Keratinocyte (primary cell): ENCODE measurements at regions not wholly inside any gene's neighbourhood (a gene's known extent, or its start where the extent isn't known, plus 50 kb on each side); places are given as distances from the start of the nearest gene placed in this dataset.

Experiments
- DNase-seq: peaks from one replicate; pipeline ENCODE4 v3.0.0-alpha.2; 2011; ENCODE audit warnings: low read depth, missing footprints, low spot score
- FAIRE-seq: peaks from 2 replicates; lab custom pipeline; 2011; peaks lifted over from hg19 to GRCh38; lab: Jason Lieb, UNC
- H2AFZ ChIP-seq: 2 replicates; pipeline ENCODE4 v1.6.0; 2012; ENCODE audit warnings: low read length, control low read depth, inconsistent platforms; ENCODE audit not compliant: control insufficient read depth
- H3K27ac ChIP-seq: 2 replicates; pipeline ENCODE4 v1.5.1; 2011; ENCODE audit warnings: low read length; ENCODE audit not compliant: control insufficient read depth, insufficient read depth
- H3K27me3 ChIP-seq: 3 replicates; pipeline ENCODE4 v1.6.0; 2011; ENCODE audit warnings: low read length; ENCODE audit not compliant: control insufficient read depth, insufficient read depth; ENCODE audit errors: extremely low read depth
- H3K36me3 ChIP-seq, 2 experiments: 2 replicates in 1 of 2; 3 replicates in 1 of 2; pipeline ENCODE4 v1.5.1; 2011; ENCODE audit warnings: low read length in 2 of 2, mild to moderate bottlenecking in 1 of 2; ENCODE audit not compliant: control insufficient read depth in 2 of 2, insufficient read depth in 2 of 2; ENCODE audit errors: extremely low read depth in 1 of 2
- H3K4me1 ChIP-seq: 3 replicates; pipeline ENCODE4 v1.5.1; 2011; ENCODE audit warnings: low read length; ENCODE audit not compliant: control insufficient read depth, insufficient read depth; ENCODE audit errors: extremely low read depth
- H3K4me2 ChIP-seq: 3 replicates; pipeline ENCODE4 v1.6.0; 2011; ENCODE audit warnings: low read depth, low read length; ENCODE audit not compliant: control insufficient read depth, insufficient read depth; ENCODE audit errors: extremely low read depth
- H3K4me3 ChIP-seq, 3 experiments: fragments of 200-600 bp in 1 of 3; sonication (generic) in 1 of 3; 2 replicates in 2 of 3; 3 replicates in 1 of 3; pipeline ENCODE4 v1.5.1; 2011 to 2016; ENCODE audit warnings: low read length in 3 of 3, mild to moderate bottlenecking in 3 of 3, control low read depth in 2 of 3, inconsistent platforms in 1 of 3, low read depth in 1 of 3, mixed read lengths in 1 of 3, mixed run types in 1 of 3, moderate library complexity in 1 of 3; ENCODE audit not compliant: control insufficient read depth in 2 of 3, insufficient read depth in 2 of 3; ENCODE audit errors: extremely low read depth in 1 of 3
- H3K79me2 ChIP-seq: 2 replicates; pipeline ENCODE4 v1.6.0; 2012; ENCODE audit warnings: low read length; ENCODE audit not compliant: control insufficient read depth, insufficient read depth
- H3K9ac ChIP-seq: 3 replicates; pipeline ENCODE4 v1.6.0; 2011; ENCODE audit warnings: low read length; ENCODE audit not compliant: control insufficient read depth, insufficient read depth; ENCODE audit errors: extremely low read depth
- H3K9me1 ChIP-seq: 3 replicates; pipeline ENCODE4 v1.6.0; 2011; ENCODE audit warnings: low read length; ENCODE audit not compliant: control insufficient read depth, insufficient read depth; ENCODE audit errors: extremely low read depth
- H3K9me3 ChIP-seq: 2 replicates; pipeline ENCODE4 v1.5.1; 2012; ENCODE audit warnings: low read depth, low read length; ENCODE audit not compliant: control insufficient read depth
- H4K20me1 ChIP-seq: 3 replicates; pipeline ENCODE4 v1.6.0; 2011; ENCODE audit warnings: low read length; ENCODE audit not compliant: control insufficient read depth, insufficient read depth; ENCODE audit errors: extremely low read depth
- CTCF ChIP-seq, 3 experiments: IDR thresholded peaks in 1 of 3; conservative IDR thresholded peaks in 1 of 3; optimal IDR thresholded peaks in 1 of 3; 2 replicates in 2 of 3; 3 replicates in 1 of 3; pipeline versions ENCODE3 to v1.5.1; 2011; ENCODE audit warnings: low read length in 3 of 3, mild to moderate bottlenecking in 3 of 3, moderate library complexity in 2 of 3, control low read depth in 1 of 3, inconsistent platforms in 1 of 3; ENCODE audit not compliant: insufficient read depth in 2 of 3; ENCODE audit errors: extremely low read depth in 1 of 3
- EZH2 ChIP-seq: IDR thresholded peaks from one replicate; pipeline ENCODE4 v1.6.1; 2012; ENCODE audit warnings: inconsistent platforms, mild to moderate bottlenecking, low read length, moderate library complexity
- dilution Hi-C: fragments of 300-500 bp; cut with MboI; formaldehyde crosslinking; loops from one replicate; pipeline ENCODE4 v1.7.0; 2020; ENCODE audit warnings: low sequenced_read_pairs; ENCODE audit not compliant: extremely low pct_ligation_motif_present

GRCh38 chr6:170063851-170064602 is 226.9 kb downstream of the DLL1 start:
- no peak overlapping the region for H3K9ac ChIP-seq
- H3K9me3 ChIP-seq: no peaks in the 10 kb centered on the region
- no peak overlapping the region for H3K27ac ChIP-seq
- no peaks in the 10 kb centered on the region for H3K4me1 ChIP-seq
- no peak overlapping the region for H3K4me3 ChIP-seq
- no peaks in the 10 kb centered on the region for H3K36me3 ChIP-seq
- no peaks in the 10 kb centered on the region for H3K79me2 ChIP-seq
- FAIRE-seq (no peak), DNase-seq (no peak)
- no peaks in the 10 kb centered on the region for H3K9me1 ChIP-seq
- no peak overlapping the region for H2AFZ ChIP-seq
- no peak overlapping the region for H3K4me2 ChIP-seq
- no peaks in the 10 kb centered on the region for H3K27me3 ChIP-seq
- no peaks in the 10 kb centered on the region for H4K20me1 ChIP-seq
- dilution Hi-C loops: no loop called here
- TF ChIP-seq EZH2 (no peak), CTCF (optimal IDR thresholded peaks at IDR 0.05 in 1 of 3, IDR thresholded peaks at IDR 0.05 in 1 of 3, conservative IDR thresholded peaks at IDR 0.05 in 1 of 3; ENCODE audit: extremely low read depth in 1 of 3, insufficient read depth in 2 of 3, low read length in 3 of 3) (no peak)

- no peak overlapping the region for H3K27ac ChIP-seq
- H3K4me1 ChIP-seq: no peaks in the 10 kb centered on the region
- no peaks in the 10 kb centered on the region for H3K36me3 ChIP-seq
- H3K4me3 ChIP-seq: no peak overlapping the region
- no peak for DNase-seq
- H3K79me2 ChIP-seq: no peaks in the 10 kb centered on the region
- no peaks in the 10 kb centered on the region for H3K27me3 ChIP-seq
- H3K9me1 ChIP-seq: no peaks in the 10 kb centered on the region
- no peaks in the 10 kb centered on the region for H4K20me1 ChIP-seq
- H3K9ac ChIP-seq: no peak overlapping the region
- TF ChIP-seq EZH2 (no peak), CTCF (optimal IDR thresholded peaks at IDR 0.05 in 1 of 3, IDR thresholded peaks at IDR 0.05 in 1 of 3, conservative IDR thresholded peaks at IDR 0.05 in 1 of 3; ENCODE audit: extremely low read depth in 1 of 3, insufficient read depth in 2 of 3, low read length in 3 of 3) (no peak)
- no peak overlapping the region for H2AFZ ChIP-seq
- H3K4me2 ChIP-seq: no peak overlapping the region
- no peak for FAIRE-seq
- dilution Hi-C loops: no loop called here
- H3K9me3 ChIP-seq: no peaks in the 10 kb centered on the region
Observed at GRCh38 chr6:170063431-170063830, 227.4 kb downstream of the DLL1 start.
